ENCODE measurements at regions not wholly inside any gene's neighbourhood (a gene's known extent, or its start where the extent isn't known, plus 50 kb on each side); places are given as distances from the start of the nearest gene placed in this dataset.
"Not testable (repeated sequence)": the region's sequence is repeated elsewhere in the genome, so short reads cannot be mapped to it uniquely, and the experiment has no call there.

DNA sequence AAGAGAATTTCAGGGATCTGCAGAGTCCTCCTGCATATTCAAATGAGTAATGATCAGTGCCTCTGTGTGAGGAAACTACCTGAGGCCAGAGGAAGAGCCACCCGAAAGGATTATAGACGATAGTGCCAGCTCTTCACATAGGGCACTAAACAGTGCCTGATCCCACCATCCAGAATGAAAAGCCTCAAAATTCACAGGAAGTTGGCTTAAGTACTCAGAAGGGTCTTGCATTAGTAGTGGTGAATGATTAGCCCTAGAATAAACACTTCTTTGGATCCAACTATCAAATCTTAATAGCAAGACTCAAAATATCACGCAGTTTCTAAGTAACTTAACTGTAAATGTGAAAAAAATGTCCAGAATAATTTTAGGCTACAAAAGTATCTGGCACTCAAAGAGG is 324.4 kb downstream of the ZNF674 start:
- DNase-seq (ENCODE audit: low read depth), result no peak

DNA sequence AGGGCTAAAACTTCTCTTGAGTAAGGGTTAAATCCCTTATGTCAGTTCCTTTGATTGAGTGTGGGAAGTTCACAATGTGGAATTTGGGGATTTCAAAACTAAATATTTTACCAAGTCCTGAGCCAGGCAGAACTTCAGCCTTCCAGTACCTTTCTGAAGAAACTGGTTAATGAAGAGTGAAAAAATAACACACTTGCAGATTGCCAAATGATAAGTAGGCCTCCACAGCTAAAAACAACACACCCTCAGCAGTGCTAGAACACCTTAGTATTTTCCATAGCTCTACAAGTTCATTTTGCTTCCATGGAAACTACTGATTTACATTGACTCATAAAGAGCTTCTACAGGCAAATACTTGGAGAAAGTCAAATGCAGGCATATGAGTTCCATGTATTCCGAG is 326.8 kb downstream of the ZNF674 start:
- no peak for DNase-seq (ENCODE audit: low read depth)

DNA sequence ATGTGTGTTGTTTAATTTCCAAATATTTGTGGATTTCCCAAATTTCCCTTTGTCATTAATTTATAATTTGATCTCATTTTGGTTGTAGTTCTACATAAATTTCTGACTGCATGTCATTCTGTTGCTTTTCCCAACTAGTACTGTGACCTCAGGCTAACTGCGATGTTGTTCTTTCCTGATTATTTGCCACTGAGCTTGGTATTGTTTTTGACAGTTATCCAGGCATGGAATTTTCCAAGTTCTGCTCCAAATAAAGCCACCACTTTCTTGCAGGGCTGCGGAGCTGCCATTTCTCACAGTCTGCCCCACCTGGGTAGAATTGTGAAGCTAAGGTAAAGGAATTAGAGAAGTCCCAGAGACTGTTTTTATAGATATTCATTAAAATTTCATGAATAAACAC is 328.8 kb downstream of the ZNF674 start:
- DNase-seq (ENCODE audit: low read depth), result no peak

DNA sequence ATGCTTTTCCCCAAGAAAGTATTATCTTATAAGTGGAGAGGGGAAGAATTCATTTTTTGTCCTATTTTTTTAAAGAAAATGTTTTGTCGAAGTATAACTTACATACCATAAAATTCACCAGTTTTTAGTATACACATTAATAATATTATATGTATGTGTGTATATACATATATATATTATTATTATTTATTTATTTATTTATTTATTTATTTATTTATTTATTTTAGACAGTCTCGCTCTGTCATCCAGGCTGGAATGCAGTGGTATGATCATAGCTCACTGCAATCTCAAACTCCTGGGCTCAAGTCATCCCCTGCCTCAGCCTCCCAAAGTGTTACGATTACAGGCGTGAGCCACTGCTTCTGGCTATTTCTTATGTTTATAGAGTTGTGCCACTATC is 334.1 kb downstream of the ZNF674 start:
- no peak for DNase-seq (ENCODE audit: low read depth)

DNA sequence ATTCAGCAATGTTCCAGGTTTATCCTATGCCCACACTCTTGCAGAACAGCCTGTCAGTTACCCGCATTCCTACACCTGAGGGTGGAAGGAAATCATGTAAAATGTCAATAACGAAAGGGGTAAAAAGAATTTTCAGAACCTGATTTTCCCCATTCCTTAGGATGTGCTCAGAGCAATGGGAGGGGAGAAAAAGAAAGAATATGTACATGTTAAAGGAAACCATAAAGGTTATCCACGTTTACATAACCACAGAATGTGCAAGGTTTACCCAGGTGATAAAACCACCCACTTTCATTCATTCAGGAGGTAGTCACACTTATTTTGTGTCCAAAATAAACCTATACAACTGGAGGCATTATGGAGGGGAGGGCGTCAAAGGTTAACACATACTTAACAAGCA is 335.5 kb downstream of the ZNF674 start:
- DNase-seq (ENCODE audit: low read depth), result no peak

DNA sequence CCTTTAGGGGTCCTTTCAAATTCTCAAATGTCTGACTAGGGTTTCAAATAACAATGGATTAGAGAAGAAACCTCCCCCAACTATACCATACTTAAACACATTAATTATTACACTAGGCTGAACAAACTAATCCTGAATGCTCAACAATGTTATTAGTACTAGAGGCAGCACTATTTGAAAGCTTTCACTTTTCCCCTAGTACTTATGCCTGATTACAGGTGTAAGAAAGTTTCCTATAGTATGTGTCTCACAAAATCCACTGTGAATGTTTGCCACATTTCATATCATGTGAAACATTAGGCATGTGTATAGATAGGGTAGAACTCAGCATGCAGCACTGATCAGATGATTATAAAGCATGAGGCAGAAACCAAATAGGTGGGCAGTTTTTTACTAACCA is 336.2 kb downstream of the ZNF674 start:
- DNase-seq (ENCODE audit: low read depth), result no peak

DNA sequence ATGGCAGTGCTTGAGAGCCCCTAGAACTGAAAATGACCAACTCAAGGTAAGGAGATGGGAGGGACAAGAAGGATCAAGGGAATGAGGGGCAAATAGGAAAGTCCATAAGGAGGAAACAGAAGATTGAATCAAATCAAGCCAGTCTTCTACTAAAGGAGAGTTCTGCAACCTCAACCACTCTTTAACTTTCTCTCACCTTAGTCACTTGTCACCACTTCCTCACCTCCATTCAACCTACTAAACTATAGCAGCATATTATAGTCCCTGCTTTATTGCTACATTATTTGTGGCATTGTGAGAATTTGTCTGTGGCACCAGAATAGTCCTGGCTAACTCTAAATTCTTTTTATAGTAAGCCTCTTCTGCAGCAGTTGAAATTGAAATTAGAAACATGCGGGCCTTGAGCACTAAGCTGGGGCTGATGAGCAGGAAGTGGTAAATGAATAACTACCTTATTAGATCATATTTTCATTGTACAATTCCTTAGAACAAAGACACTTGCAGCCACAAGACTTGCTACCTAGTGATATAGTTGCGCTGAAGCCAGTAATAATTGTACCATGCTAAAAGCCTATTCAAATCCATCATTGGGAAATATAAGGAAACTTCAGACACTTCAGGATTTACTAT is 336.9 kb downstream of the ZNF674 start:
- DNase-seq (ENCODE audit: low read depth), result no peak

DNA sequence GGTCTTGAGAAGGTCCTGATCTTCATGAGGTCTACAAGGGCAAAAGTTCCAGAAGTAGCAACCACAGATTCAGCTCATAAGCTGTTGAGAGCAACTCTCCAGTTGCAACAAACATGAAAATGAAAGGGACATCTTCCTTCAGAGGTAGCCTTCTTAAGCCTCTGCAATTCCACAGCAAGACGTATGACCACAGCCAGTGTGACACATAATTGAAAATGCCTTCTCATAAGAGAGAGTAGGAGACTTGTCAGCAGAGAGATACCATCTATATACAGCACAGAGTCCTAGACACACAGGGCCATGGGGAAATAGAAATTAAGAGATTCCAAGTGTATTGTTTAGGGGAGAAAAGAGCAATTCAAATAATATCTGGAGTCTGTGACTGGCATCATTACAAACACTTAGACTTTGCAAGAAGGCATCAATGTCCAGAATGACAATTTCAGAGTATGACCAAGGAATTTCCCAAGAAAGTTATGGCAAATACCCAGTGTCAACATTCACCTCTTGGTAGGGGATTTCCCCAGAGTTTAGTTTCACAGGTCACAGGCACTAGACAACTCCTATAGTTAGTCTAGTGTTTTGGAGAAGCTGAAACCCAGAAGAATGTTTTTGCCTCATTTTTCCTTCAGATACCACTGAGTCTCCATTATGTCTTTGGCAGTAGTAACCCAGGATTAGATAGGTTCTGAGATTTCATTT is 340.3 kb downstream of the ZNF674 start:
- no peak for DNase-seq (ENCODE audit: low read depth)

DNA sequence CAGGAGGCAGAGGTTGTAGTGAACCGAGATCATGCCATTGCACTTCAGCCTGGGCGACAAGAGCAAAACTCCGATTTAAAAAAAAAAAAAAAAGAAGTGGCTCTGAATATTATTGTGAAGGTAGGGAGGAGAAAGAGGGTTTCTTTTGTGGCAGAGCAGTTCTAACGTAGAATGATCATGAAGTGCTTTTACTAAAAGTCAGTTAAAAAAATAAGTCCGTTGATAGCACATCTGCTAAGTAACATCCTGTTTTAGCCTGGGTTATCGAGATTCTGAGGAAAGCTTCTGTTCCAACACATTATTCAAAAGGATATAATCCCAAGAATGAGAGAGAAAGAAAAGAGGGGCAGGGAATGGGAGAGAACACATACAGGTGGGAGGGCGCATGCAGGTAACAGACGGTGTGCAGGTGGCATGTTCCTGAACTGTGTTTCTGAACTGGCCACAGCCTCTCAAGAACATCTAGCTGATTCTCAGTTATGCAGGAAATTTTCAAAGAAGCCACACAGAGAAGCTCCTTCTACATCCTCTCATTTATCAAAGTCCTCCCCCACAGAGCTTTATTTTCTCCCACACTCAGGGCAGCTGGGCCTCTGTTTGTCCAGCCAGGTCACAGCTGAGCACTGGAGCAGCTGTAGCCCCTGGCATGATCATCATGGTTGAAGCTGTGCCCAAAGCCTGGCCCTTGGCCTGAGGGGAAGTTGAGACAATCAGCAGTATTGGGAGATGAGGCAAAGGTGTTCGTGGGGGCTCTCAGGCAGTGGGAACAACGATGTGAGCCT is 342.3 kb downstream of the ZNF674 start:
- DNase-seq (ENCODE audit: low read depth), result no peak

DNA sequence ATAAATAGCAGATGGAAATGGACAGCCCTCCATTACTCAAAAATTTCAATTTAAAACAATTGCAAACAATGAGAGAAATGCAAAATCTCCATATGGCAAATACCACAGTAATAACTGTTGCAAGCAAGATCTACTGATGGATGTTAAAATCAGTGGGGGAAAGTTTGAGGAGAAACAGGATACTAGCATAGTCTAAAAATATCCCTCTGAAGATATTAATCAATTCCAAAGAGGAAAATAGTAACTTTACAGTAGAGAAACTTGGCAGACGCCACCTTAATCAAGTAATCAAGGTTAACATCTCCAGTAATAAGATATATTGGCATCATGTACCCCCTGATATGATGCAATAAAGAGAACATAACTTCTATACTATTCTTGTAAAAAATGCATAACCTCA is 344.8 kb downstream of the ZNF674 start:
- no peak for DNase-seq (ENCODE audit: low read depth)

DNA sequence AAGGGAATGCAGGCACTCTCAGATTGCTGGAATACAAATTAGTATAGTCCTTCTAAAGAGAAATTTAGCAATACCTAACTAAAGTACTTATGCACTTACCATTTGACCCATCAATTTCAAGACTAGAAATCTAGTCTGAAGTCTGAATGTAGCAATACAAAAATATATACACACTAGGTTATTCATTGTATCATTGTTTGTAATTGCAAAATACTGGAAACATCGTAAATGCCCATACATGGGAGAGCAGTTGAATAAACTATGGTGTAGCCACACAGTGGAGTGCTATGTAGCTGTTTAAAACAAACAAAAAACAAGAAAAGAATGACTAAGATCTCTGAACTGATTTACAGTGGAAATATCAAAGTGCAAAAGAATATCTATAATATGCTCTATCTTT is 346.4 kb downstream of the ZNF674 start:
- no peak for DNase-seq (ENCODE audit: low read depth)

DNA sequence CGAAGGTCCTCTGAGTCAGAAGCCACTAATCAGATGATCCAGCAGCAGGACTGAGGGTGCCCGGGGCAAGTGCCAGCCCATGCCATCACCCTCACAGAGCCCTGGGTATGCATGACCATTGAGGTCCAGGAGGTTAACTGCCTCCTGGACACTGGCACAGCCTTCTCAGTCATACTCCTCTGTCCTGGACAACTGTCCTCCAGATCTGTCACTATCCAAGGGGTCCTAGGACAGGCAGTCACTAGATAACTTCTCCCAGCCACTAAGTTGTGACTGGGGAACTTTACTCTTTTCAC is 358.5 kb downstream of the ZNF674 start:
- DNase-seq (ENCODE audit: low read depth), result not testable (repeated sequence)

DNA sequence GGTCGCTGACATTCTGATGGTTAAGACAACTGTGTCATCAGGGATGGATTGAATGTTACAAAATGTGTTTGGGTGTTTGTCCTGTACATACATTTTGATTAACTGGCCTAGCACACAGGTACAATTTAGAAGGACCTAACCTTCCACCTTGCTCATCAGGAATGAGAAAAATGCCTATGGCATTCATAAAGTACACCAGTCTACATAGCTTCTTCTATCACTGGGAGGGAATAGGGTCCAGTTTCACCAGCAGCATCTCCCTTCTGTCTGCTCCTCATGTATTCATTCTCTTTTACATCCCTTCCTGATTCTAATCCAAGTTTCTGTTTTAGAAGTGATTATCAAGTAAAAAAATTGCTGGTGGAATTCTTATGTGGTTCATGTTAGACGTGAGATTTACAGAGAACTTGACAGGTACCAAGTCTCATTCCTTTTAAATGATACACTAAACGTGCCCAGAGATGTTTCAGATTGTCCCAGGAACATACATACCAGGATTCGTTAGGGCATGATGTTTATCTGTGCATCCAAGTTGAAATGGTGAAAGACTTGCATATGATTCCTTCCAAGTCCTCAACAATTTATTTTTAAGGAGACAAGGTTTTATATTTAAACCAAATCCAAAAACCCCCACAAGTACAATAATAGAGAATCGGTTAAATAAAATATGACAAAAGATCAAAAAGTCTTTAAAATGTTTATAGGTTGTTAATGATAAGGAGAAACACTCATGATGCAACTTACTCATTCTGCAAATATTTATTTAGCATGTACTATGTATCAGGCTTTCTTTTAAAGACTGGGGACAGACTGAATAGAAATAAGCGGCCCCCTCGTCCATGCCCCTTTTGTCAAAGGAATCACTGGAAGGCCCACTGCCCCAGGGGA is 359.1 kb downstream of the ZNF674 start:
- DNase-seq (ENCODE audit: low read depth), result no peak

DNA sequence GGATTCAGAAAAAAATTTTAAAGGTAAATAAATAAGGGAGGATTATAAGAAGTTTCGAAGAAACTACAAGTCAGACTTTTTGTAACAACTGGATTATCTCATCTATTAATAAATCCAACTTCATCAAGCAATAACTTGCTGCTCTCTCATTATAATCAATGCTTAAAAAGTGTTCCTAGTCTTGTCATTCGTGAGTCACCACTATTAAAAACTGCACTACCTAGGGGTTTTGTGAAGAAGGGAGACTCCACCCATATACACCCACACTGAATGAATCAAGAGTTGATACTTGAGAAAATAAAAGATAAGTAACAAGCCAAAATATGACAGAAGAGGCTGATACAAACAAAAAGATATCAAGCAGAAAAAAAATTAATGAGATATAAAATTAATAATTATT is 360.5 kb downstream of the ZNF674 start:
- DNase-seq (ENCODE audit: low read depth), result no peak

DNA sequence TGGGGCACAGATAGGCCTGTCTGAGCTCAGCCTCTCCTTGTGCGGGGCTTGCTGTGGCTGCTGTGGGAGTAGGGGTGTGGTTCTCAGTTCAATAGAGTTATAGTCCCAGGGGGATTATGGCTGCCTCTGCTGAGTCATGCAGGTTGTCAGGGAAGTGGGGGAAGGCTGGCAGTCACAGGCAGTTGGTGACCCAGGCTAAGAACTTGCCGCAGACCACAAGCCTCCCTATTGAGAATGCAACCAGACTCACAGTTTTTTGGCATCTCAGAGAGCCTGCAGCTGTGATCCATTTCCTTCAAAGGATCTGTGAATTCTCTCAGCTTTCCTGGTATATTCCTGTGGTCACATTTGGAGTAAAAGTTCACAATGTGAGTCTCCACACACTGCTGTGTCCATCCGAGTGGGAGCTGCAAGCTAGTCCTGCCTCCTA is 364.9 kb downstream of the ZNF674 start:
- DNase-seq (ENCODE audit: low read depth), result no peak

DNA sequence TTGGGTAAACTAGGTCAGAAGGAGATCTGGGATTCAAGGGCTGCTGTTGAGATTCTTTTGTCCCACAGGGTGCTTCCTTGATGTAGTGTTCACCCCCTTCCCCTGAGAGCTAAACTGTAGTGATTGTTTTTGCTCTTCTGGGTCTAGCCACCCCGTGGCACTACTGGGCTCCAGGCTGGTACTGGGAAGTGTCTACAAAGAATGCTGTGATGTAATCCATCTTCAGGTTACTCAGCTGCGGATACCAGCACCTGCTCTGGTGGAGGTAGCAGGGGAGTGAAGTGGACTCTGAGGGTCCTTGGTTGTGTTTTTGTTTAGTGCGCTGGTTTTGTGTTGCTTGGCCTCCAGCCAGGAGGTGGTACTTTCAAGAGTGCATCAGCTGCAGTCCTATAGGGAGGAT is 365.5 kb downstream of the ZNF674 start:
- no peak for DNase-seq (ENCODE audit: low read depth)

DNA sequence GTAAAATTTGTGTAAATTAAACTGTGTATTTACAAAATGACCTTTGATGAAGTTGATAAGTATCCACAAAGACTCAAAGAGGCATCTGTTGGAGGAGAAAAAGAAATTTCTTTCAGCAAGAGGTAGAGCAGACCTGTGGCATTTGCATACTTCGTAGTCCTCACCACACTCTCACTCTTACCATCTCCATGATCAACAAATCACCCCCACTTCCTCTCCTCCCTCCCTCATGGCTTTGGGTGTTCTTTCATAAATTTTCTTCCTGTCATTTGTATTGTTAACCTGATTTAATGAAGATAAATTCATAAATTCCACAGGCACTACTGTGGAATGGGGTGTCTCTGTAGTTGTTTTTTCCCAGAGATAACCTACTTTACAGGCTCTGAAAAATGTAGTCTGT is 366.5 kb downstream of the ZNF674 start:
- no peak for DNase-seq (ENCODE audit: low read depth)

DNA sequence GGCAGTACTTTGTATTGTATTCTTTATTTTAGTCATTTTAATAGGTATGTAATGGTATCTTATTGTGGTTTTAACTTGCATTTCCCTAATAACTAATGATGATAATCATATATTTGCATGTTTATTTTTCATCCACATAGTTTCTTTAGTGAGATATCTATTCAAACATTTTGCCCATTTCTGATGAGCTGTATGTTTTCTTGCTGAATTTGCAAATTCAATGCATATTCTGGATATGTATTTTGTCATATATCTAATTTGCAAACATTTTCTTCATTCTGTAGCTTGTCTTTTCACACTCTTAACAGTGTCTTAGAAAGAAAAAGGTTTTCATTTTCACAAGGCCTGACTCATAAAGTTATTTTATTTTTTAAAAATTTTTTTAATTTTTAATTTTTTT is 372.1 kb downstream of the ZNF674 start:
- DNase-seq (ENCODE audit: low read depth), result no peak

DNA sequence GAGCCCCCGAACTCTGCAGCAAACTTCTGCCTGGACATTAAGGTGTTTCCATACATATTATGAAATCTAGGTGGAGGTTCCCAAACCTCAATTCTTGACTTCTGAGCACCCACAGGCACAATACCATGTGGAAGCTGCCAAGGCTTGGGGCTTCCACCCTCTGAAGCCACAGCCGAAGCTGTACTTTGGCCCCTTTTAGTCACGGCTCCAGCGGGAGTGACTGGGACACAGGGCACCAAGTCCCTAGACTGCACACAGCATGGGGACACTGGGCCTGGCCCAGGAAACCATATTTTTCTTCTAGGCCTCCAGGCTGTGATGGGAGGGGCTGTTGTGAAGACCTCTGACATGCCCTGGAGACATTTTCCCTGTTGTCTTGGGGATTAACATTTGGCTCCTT is 373.8 kb downstream of the ZNF674 start:
- not testable (repeated sequence) for DNase-seq (ENCODE audit: low read depth)

DNA sequence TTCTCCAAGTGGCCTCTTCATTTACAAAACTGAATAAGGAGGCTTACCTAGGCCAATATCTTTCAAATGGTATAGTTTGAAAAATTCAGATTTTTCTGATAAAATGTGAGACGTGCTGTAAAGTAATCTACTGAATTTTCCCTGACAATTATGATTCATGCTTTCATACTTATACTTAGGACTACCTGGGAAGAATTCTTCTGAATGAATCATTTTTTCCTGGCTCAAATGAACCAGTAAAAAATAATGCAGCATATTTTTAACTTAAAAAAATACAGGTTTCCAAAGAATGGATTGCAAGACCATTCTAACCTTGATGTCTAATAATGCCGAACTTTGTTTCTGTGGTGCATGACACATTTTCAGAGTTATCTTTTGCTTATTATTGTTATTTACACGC is 375.4 kb downstream of the ZNF674 start:
- no peak for DNase-seq (ENCODE audit: low read depth)

DNA sequence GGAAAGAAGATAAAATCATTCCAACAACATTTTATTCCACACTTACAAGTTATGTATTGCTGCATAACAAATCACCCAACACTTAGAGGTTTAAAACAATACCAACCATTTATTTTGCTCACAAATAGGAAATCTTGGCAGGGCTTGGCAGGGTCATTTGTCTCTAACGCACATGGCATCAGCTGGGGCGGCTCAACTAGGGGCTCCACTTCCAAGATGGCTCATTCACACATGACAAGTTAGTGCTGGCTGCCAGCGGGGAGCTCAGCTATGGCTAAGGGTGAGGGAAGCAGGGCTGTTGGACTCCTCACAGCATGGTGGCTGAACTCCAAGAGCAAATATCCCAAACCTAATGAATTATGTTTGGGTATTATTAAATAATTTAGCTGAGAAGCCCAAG is 377.0 kb downstream of the ZNF674 start:
- DNase-seq (ENCODE audit: low read depth), result no peak

DNA sequence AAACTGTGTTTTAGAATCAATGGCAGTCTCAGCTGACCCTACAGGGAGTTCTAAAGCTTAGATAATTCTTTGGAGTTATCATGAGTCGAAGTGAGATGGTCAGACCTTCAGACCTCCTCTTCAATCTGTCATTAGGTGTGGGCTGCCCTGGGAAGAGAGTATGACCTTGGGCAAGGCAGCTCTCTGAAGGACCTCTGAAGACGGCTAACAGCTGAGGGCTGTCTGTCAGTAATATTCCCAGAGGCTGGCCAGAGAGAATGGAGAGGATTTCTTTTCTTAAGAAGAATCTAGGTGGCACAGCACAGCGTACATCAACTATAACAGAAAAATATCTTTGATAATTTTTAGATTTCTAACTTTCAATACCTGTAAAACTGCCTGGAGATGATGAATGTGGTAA is 379.4 kb downstream of the ZNF674 start:
- DNase-seq (ENCODE audit: low read depth), result no peak

DNA sequence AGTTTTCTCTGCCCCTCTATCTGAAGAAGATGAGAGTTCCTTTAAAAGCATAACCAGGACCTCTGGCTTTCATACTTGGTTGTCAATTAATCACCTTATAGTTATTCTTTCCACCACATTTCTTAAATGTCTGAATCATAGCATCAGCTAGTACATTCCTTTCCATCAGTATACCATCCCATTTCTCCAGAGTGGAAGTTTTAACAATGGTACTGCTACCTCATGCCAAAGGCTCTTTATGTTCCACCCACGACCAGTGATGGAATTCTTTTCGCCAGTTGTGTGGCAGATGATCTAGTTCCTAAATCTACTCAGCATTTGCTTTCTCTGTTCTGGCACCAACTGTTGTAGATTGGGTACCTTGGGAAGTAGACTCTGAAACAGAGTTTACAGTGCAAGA is 379.8 kb downstream of the ZNF674 start:
- DNase-seq (ENCODE audit: low read depth), result no peak
